ENCODE measurements at regions not wholly inside any gene's neighbourhood (a gene's known extent, or its start where the extent isn't known, plus 50 kb on each side); places are given as distances from the start of the nearest gene placed in this dataset.

- no peak for DNase-seq (ENCODE audit: low read depth in 2 of 2)
Observed at GRCh38 chr4:4639370-4639769, 97.5 kb upstream of the STX18 start.

- DNase-seq (ENCODE audit: low read depth in 2 of 2), result peak in 1 of 2 donors; percentile 5
Observed at GRCh38 chr4:4637710-4638109, 95.9 kb upstream of the STX18 start.

- no peak for DNase-seq (ENCODE audit: low read depth in 2 of 2)
Observed at GRCh38 chr4:4633431-4633830, 91.6 kb upstream of the STX18 start.

- DNase-seq (ENCODE audit: low read depth in 2 of 2), result no peak
Observed at GRCh38 chr4:4631150-4631549, 89.3 kb upstream of the STX18 start.

- DNase-seq (ENCODE audit: low read depth in 2 of 2), result no peak
Observed at GRCh38 chr4:4627906-4628305, 86.1 kb upstream of the STX18 start.

GRCh38 chr4:4627111-4627510 is 85.3 kb upstream of the STX18 start:
- DNase-seq (ENCODE audit: low read depth in 2 of 2), result no peak

GRCh38 chr4:4625488-4625887 is 83.6 kb upstream of the STX18 start:
- no peak for DNase-seq (ENCODE audit: low read depth in 2 of 2)

- DNase-seq (ENCODE audit: low read depth in 2 of 2), result no peak
Observed at GRCh38 chr4:4624276-4624897, 82.5 kb upstream of the STX18 start.

- no peak for DNase-seq (ENCODE audit: low read depth in 2 of 2)
Observed at GRCh38 chr4:4619821-4620220, 78.0 kb upstream of the STX18 start.

GRCh38 chr4:4618847-4619246 is 77.0 kb upstream of the STX18 start:
- no peak for DNase-seq (ENCODE audit: low read depth in 2 of 2)

GRCh38 chr4:4614925-4615678 is 73.3 kb upstream of the STX18 start:
- DNase-seq (ENCODE audit: low read depth in 2 of 2), result no peak

GRCh38 chr4:4613641-4614286 is 71.9 kb upstream of the STX18 start:
- DNase-seq (ENCODE audit: low read depth in 2 of 2), result no peak

GRCh38 chr4:4613126-4613465 is 71.2 kb upstream of the STX18 start:
- DNase-seq (ENCODE audit: low read depth in 2 of 2), result no peak

GRCh38 chr4:4610672-4611071 is 68.8 kb upstream of the STX18 start:
- no peak for DNase-seq (ENCODE audit: low read depth in 2 of 2)

- no peak for DNase-seq (ENCODE audit: low read depth in 2 of 2)
Observed at GRCh38 chr4:4609622-4610334, 67.9 kb upstream of the STX18 start.

- no peak for DNase-seq (ENCODE audit: low read depth in 2 of 2)
Observed at GRCh38 chr4:4608214-4608537, 66.3 kb upstream of the STX18 start.

GRCh38 chr4:4607336-4608213 is 65.7 kb upstream of the STX18 start:
- no peak for DNase-seq (ENCODE audit: low read depth in 2 of 2)

GRCh38 chr4:4606321-4606720 is 64.5 kb upstream of the STX18 start:
- DNase-seq (ENCODE audit: low read depth in 2 of 2), result no peak

- DNase-seq (ENCODE audit: low read depth in 2 of 2), result no peak
Observed at GRCh38 chr4:4605849-4606248, 64.0 kb upstream of the STX18 start.

GRCh38 chr4:4603592-4603991 is 61.7 kb upstream of the STX18 start:
- DNase-seq (ENCODE audit: low read depth in 2 of 2), result no peak

GRCh38 chr4:4603067-4603466 is 61.2 kb upstream of the STX18 start:
- no peak for DNase-seq (ENCODE audit: low read depth in 2 of 2)

- DNase-seq (ENCODE audit: low read depth in 2 of 2), result no peak
Observed at GRCh38 chr4:4602468-4602867, 60.6 kb upstream of the STX18 start.

Data from stimulated activated CD4-positive, alpha-beta T cell treated with anti-CD3 and anti-CD28 coated beads, Interleukin-4, amount 100 ng/mL, for 48 hours (primary cell).